CD8-positive, alpha-beta memory T cell (primary cell): ENCODE measurements at regions not wholly inside any gene's neighbourhood (a gene's known extent, or its start where the extent isn't known, plus 50 kb on each side); places are given as distances from the start of the nearest gene placed in this dataset.

Experiments used
- CTCF ChIA-PET: fragments of 350-600 bp; sonication (Branson Sonifier 250); formaldehyde crosslinking; loops from one replicate; lab custom pipeline; 2021; ENCODE audit warnings: antibody characterized with exemption; lab: Charles Lee
- POLR2A ChIA-PET: fragments of 350-600 bp; sonication (Branson Sonifier 250); formaldehyde crosslinking; loops from one replicate; lab custom pipeline; 2021; ENCODE audit warnings: antibody characterized with exemption; lab: Charles Lee
- DNase-seq, 5 donors: peaks; one replicate each; pipeline versions ENCODE4 v3.0.0 to v3.0.0-alpha.2; 2020 to 2022; ENCODE audit warnings: mixed read lengths in 1 of 5
- H3K27ac ChIP-seq: one replicate; pipeline ENCODE4 v1.7.0; 2013; ENCODE audit warnings: low read depth, mild to moderate bottlenecking, low read length, moderate library complexity
- H3K27me3 ChIP-seq: 2 replicates; pipeline ENCODE4 v1.7.0; 2013; ENCODE audit warnings: low read length, mild to moderate bottlenecking; ENCODE audit not compliant: insufficient read depth, poor library complexity, severe bottlenecking
- H3K36me3 ChIP-seq: 2 replicates; pipeline ENCODE4 v1.7.0; 2013; ENCODE audit warnings: mild to moderate bottlenecking, low read length, moderate library complexity; ENCODE audit not compliant: insufficient read depth
- H3K4me1 ChIP-seq: 2 replicates; pipeline ENCODE4 v1.7.0; 2013; ENCODE audit warnings: mild to moderate bottlenecking, low read length, moderate library complexity; ENCODE audit not compliant: insufficient read depth
- H3K4me3 ChIP-seq: 2 replicates; pipeline ENCODE4 v1.7.0; 2013; ENCODE audit warnings: mild to moderate bottlenecking, low read length
- H3K9me3 ChIP-seq: 2 replicates; pipeline ENCODE4 v1.7.0; 2013; ENCODE audit warnings: mild to moderate bottlenecking, low read length
- H3K27ac Mint-ChIP-seq, 8 donors: one replicate each; pipeline ENCODE4 v1.8.0; 2020 to 2021; ENCODE audit warnings: mixed read lengths in 8 of 8, mild to moderate bottlenecking in 6 of 8, inconsistent platforms in 3 of 8, moderate library complexity in 3 of 8
- H3K27me3 Mint-ChIP-seq, 2 donors: one replicate each; pipeline ENCODE4 v1.8.0; 2020 to 2021; ENCODE audit warnings: mixed read lengths in 2 of 2, mild to moderate bottlenecking in 1 of 2, moderate library complexity in 1 of 2
- H3K36me3 Mint-ChIP-seq, 3 donors: one replicate each; pipeline ENCODE4 v1.8.0; 2020 to 2021; ENCODE audit warnings: mixed read lengths in 3 of 3, inconsistent platforms in 1 of 3, mild to moderate bottlenecking in 1 of 3
- H3K4me1 Mint-ChIP-seq, 3 donors: one replicate each; pipeline ENCODE4 v1.8.0; 2020 to 2021; ENCODE audit warnings: mixed read lengths in 3 of 3, inconsistent platforms in 1 of 3, mild to moderate bottlenecking in 1 of 3
- H3K4me3 Mint-ChIP-seq, 7 donors: one replicate each; pipeline ENCODE4 v1.8.0; 2020 to 2021; ENCODE audit warnings: mixed read lengths in 7 of 7, mild to moderate bottlenecking in 6 of 7, moderate library complexity in 4 of 7, inconsistent platforms in 2 of 7
- H3K9me3 Mint-ChIP-seq, 5 donors: one replicate each; pipeline ENCODE4 v1.8.0; 2020 to 2022; ENCODE audit warnings: mixed read lengths in 5 of 5, mild to moderate bottlenecking in 3 of 5, moderate library complexity in 2 of 5, inconsistent platforms in 1 of 5

DNA sequence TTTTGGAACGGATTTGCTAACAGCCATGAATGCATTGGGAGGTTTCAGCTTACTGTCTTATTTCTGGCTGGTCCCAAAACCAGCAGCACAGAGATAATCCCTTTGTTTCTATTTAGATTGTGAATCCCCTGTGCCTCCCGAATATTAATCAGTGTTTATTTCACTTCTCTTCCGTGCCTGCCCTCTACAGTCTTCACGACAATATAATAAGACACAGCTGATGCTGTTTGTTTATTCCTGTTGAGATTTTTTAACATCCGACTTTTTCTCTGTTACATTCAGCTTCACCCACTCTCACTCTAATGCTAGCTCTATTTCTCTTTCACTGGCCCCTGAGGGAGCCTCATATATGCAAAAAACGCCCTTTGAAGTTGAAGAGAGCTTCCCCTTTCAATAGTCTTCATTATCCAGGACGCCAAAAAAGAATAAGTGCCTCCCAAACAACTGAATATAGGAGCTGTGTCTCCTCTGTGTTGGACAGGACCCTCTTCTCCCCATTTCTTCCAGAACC lies 995.3 kb downstream of the ROBO2 start:
- no peak for DNase-seq
- Mint-ChIP-seq H3K4me1 (no peaks in the 10 kb centered on the region), H3K27ac (no peak overlapping the region), H3K4me3 (no peak overlapping the region), H3K36me3 (no peaks in the 10 kb centered on the region), H3K9me3 (peaks cover 4 to 27% (median 18%) of the 10 kb centered on the region in 5 donors), H3K27me3 (no peaks in the 10 kb centered on the region)
- ChIA-PET CTCF (no interaction called here), POLR2A (no interaction called here)
- Histone ChIP-seq H3K4me1 (no peaks in the 10 kb centered on the region), H3K4me3 (no peak overlapping the region), H3K36me3 (no peaks in the 10 kb centered on the region), H3K27me3 (no peaks in the 10 kb centered on the region), H3K27ac (no peak overlapping the region), H3K9me3 (no peaks in the 10 kb centered on the region)

DNA sequence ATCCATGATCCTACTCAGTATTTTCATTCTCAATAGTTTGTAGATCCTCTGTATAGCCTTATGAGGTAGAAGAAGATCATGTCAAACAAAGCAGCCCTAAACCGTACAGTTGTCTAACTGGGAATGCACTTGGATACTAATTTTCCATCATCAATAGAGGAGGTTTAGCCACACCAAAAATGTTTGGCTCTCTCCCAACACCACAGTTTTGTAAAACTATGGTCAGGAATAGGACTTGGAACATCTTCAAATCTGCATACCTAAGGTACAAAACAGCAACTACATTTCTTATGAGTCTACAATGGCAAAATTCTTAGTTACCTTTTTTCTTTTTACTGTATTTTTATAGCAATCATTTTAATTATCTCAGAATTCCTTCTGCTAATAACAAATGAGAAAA lies 1001.6 kb downstream of the ROBO2 start:
- Mint-ChIP-seq H3K27me3 (peaks cover 0 to 1% of the 10 kb centered on the region in 2 donors), H3K27ac (no peak overlapping the region), H3K4me3 (no peak overlapping the region), H3K9me3 (peaks cover 1 to 18% (median 14%) of the 10 kb centered on the region in 5 donors), H3K36me3 (no peaks in the 10 kb centered on the region), H3K4me1 (no peaks in the 10 kb centered on the region)
- Histone ChIP-seq H3K4me3 (no peak overlapping the region), H3K4me1 (no peaks in the 10 kb centered on the region), H3K9me3 (no peaks in the 10 kb centered on the region), H3K27ac (no peak overlapping the region), H3K36me3 (no peaks in the 10 kb centered on the region), H3K27me3 (no peaks in the 10 kb centered on the region)
- ChIA-PET CTCF (no interaction called here), POLR2A (no interaction called here)
- DNase-seq = no peak

DNA sequence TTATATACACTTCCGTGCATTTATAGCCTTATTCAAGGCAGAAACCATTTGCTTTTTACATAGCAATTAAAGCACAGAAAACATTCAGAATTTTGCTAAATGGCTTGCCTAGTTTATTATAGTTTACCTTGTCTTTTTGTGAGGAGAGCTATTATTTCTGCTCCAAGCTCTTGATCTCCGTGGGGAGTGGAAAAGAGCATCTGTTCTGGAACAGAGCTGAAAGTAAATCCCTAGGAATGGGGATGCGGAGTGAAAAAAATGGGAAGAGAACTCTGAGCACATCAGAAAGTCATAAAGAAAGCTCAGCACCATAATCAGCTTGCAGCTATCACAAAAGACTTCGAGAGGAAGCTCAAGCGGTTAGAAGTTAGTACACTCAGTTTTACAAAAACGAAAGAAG lies 1006.7 kb downstream of the ROBO2 start:
- H3K27me3 Mint-ChIP-seq = peaks cover 0 to 1% of the 10 kb centered on the region in 2 donors
- H3K36me3 Mint-ChIP-seq = no peaks in the 10 kb centered on the region
- peaks cover 3 to 15% (median 10%) of the 10 kb centered on the region in 5 donors for H3K9me3 Mint-ChIP-seq
- H3K4me1 Mint-ChIP-seq = no peaks in the 10 kb centered on the region
- Histone ChIP-seq H3K4me1 (no peaks in the 10 kb centered on the region), H3K36me3 (no peaks in the 10 kb centered on the region), H3K4me3 (no peak overlapping the region), H3K27me3 (no peaks in the 10 kb centered on the region), H3K27ac (no peak overlapping the region), H3K9me3 (no peaks in the 10 kb centered on the region)
- no peak overlapping the region for H3K27ac Mint-ChIP-seq
- no peak overlapping the region for H3K4me3 Mint-ChIP-seq
- CTCF ChIA-PET = no interaction called here
- DNase-seq = no peak
- POLR2A ChIA-PET = no interaction called here

DNA sequence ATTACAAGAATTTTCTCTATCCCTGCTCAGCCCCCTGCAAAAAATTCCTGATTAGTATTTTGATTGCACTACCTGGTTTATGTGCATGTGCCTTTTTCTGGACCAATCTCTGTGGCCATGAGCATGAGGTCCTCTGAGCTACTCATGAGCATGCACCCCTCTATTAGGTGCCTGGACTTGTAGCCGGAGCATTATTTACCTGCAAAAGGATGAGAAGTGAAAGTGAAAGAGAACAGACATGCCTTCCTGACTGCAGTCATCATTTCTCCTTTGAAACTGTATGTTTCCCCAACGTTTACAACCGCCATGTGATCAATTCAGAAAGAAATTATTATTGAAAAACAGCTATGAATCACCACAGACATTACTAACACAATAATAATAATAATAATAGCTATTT lies 1008.8 kb downstream of the ROBO2 start:
- H3K4me3 ChIP-seq = no peak overlapping the region
- ChIA-PET POLR2A (no interaction called here), CTCF (no interaction called here)
- H3K4me1 ChIP-seq = no peaks in the 10 kb centered on the region
- H3K4me3 Mint-ChIP-seq = peak overlapping the region in 2 of 7 donors; percentile 16 to 24
- peaks cover 3 to 15% (median 13%) of the 10 kb centered on the region in 5 donors for H3K9me3 Mint-ChIP-seq
- no peaks in the 10 kb centered on the region for H3K4me1 Mint-ChIP-seq
- no peaks in the 10 kb centered on the region for H3K36me3 ChIP-seq
- DNase-seq = no peak
- no peak overlapping the region for H3K27ac ChIP-seq
- H3K27me3 Mint-ChIP-seq = peaks cover 0 to 1% of the 10 kb centered on the region in 2 donors
- H3K27me3 ChIP-seq = no peaks in the 10 kb centered on the region
- no peaks in the 10 kb centered on the region for H3K9me3 ChIP-seq
- no peaks in the 10 kb centered on the region for H3K36me3 Mint-ChIP-seq
- H3K27ac Mint-ChIP-seq = no peak overlapping the region

DNA sequence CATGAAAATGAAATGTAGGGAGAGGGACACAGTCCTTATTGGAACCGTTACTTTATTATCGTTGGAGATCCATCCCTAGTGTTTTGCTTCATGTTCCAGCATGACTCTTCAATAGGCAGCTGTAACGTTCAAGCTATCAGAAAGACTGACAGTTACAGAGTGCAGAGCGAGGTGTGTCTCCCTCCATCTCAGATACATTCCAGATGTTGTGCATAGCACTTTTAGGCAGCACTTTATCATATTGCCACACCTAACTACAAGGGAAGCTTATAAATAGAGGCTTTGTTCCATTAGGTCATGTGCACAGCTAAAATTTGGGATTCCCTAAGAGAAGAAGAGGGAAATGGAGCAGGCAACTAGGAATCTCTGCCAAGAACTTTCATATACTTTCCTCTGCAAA lies 1009.6 kb downstream of the ROBO2 start:
- Mint-ChIP-seq H3K36me3 (no peaks in the 10 kb centered on the region), H3K9me3 (peaks cover 3 to 15% (median 14%) of the 10 kb centered on the region in 5 donors), H3K27me3 (no peaks in the 10 kb centered on the region), H3K4me1 (no peaks in the 10 kb centered on the region), H3K27ac (no peak overlapping the region), H3K4me3 (no peak overlapping the region)
- no peak for DNase-seq
- H3K27me3 ChIP-seq = no peaks in the 10 kb centered on the region
- H3K27ac ChIP-seq = no peak overlapping the region
- no peaks in the 10 kb centered on the region for H3K36me3 ChIP-seq
- ChIA-PET POLR2A (no interaction called here), CTCF (no interaction called here)
- H3K4me3 ChIP-seq = no peak overlapping the region
- H3K4me1 ChIP-seq = no peaks in the 10 kb centered on the region
- no peaks in the 10 kb centered on the region for H3K9me3 ChIP-seq

DNA sequence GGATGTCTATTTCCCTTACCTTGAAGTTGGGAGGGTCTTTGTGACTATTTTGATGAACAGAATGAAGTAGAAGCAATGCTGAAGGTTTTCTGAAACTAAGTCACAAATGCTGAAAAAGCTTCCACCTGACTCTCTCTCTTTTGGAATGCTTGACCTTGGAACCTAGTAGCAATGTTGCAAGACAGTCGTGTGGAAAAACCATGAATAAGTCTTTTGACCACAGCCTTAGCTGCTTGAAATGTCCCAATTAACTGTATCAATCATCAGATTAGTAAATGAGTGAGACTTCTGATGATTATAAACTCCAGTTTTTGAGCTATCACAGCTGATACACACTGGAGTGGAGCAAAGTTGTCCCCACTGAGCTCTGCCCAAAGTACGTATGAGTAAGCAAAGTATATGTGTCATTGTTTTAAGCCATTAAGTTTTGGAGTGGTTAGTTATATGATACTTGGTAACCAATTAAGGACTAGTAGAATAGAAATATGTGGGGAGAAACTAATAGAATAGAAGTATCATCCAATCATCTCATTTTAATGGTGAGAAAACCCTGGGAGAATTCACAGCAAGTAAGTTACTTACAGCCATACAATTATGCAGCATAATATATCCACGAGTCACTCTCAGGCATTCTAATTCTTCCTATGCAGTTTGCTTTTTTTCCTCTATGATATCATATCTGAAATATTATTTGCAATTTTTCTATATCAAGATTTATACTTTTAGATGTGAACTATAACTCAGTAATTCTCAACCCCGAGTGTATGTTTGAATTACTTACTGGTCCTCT lies 1010.6 kb downstream of the ROBO2 start:
- no peak overlapping the region for H3K4me3 Mint-ChIP-seq
- peaks cover 4 to 18% (median 9%) of the 10 kb centered on the region in 5 donors for H3K9me3 Mint-ChIP-seq
- no peaks in the 10 kb centered on the region for H3K27me3 Mint-ChIP-seq
- no peaks in the 10 kb centered on the region for H3K4me1 Mint-ChIP-seq
- no peak overlapping the region for H3K27ac Mint-ChIP-seq
- Histone ChIP-seq H3K27ac (no peak overlapping the region), H3K9me3 (no peaks in the 10 kb centered on the region), H3K4me3 (no peak overlapping the region), H3K27me3 (no peaks in the 10 kb centered on the region), H3K4me1 (no peaks in the 10 kb centered on the region), H3K36me3 (no peaks in the 10 kb centered on the region)
- no peaks in the 10 kb centered on the region for H3K36me3 Mint-ChIP-seq
- ChIA-PET POLR2A (no interaction called here), CTCF (no interaction called here)
- no peak for DNase-seq

DNA sequence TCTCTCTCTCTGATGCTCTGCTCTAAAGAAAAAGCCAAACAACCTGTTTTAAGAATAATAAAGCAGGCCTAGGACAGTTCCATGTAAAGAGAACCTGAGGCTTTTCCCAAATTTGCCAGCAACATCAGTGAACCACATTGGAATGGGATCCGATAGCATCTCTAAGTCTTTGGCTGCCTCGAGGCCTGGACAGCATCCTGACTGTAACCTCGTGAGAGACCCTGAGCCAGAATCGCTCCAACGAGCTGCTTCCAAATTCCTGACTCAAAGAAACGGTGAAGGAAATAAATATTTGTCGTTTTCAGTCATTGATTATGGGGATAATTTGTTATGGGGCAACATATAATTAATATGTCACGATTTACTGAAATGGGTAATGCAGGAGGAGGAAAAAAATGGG lies 1012.8 kb downstream of the ROBO2 start:
- no peaks in the 10 kb centered on the region for H3K4me1 ChIP-seq
- CTCF ChIA-PET = no interaction called here
- no peaks in the 10 kb centered on the region for H3K27me3 ChIP-seq
- Mint-ChIP-seq H3K4me1 (no peaks in the 10 kb centered on the region), H3K36me3 (no peaks in the 10 kb centered on the region), H3K27ac (peak overlapping the region in 1 of 8 donors; percentile 8), H3K9me3 (peaks cover 4 to 27% (median 11%) of the 10 kb centered on the region in 5 donors), H3K4me3 (no peak overlapping the region), H3K27me3 (no peaks in the 10 kb centered on the region)
- DNase-seq = no peak
- no peaks in the 10 kb centered on the region for H3K9me3 ChIP-seq
- H3K27ac ChIP-seq = no peak overlapping the region
- H3K4me3 ChIP-seq = no peak overlapping the region
- POLR2A ChIA-PET = no interaction called here
- H3K36me3 ChIP-seq = no peaks in the 10 kb centered on the region

DNA sequence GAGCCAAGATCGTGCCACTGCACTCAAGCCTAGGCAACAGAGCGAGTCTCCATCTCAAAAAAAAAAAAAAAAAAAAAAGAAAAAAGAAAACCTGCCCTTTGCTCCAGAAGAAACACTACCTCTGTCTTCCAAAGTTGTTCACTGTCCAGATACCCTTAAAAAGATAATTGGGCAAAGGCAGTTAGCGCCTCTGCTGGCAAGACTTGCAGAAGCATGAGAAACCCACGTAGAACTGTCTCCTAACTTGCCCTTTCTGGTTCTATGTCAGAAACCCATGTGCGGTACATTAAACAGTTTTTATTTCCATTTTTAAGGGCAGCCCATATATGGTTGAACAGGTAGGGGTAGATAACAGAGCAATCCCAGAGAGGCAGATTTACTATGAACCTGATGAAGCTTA lies 1026.4 kb downstream of the ROBO2 start:
- CTCF ChIA-PET = no interaction called here

More for the DNA sequence above, 1026.4 kb downstream of the ROBO2 start:
- Mint-ChIP-seq H3K4me1 (no peaks in the 10 kb centered on the region), H3K36me3 (no peaks in the 10 kb centered on the region), H3K27me3 (no peaks in the 10 kb centered on the region), H3K4me3 (no peak overlapping the region), H3K27ac (no peak overlapping the region), H3K9me3 (peaks cover 3 to 38% (median 7%) of the 10 kb centered on the region in 5 donors)
- Histone ChIP-seq H3K4me1 (no peaks in the 10 kb centered on the region), H3K36me3 (no peaks in the 10 kb centered on the region), H3K27me3 (no peaks in the 10 kb centered on the region), H3K4me3 (no peak overlapping the region), H3K9me3 (no peaks in the 10 kb centered on the region), H3K27ac (no peak overlapping the region)
- POLR2A ChIA-PET = no interaction called here
- DNase-seq = no peak
